OCI-LY3 (cell line): ENCODE measurements at regions not wholly inside any gene's neighbourhood (a gene's known extent, or its start where the extent isn't known, plus 50 kb on each side); places are given as distances from the start of the nearest gene placed in this dataset.

ENCODE experiments used
- EZH2phosphoT487 ChIP-seq: fragments of 200-600 bp; shearing (Covaris generic); IDR thresholded peaks from 2 replicates; pipeline ENCODE4 v1.6.1; 2018; ENCODE audit warnings: antibody characterized with exemption, mixed run types, low read depth
- TF ChIP-seq, protein P1 (sequence below): fragments of 200-600, 300-600 bp; sonication (generic); IDR thresholded peaks from 2 replicates; pipeline ENCODE4 v1.5.1; 2014; ENCODE audit warnings: antibody characterized with exemption, low read length, low read depth

GRCh38 chr5:110031402-110032140, 341.8 kb downstream of the MAN2A1 start:
- TF ChIP-seq, protein P1, sequence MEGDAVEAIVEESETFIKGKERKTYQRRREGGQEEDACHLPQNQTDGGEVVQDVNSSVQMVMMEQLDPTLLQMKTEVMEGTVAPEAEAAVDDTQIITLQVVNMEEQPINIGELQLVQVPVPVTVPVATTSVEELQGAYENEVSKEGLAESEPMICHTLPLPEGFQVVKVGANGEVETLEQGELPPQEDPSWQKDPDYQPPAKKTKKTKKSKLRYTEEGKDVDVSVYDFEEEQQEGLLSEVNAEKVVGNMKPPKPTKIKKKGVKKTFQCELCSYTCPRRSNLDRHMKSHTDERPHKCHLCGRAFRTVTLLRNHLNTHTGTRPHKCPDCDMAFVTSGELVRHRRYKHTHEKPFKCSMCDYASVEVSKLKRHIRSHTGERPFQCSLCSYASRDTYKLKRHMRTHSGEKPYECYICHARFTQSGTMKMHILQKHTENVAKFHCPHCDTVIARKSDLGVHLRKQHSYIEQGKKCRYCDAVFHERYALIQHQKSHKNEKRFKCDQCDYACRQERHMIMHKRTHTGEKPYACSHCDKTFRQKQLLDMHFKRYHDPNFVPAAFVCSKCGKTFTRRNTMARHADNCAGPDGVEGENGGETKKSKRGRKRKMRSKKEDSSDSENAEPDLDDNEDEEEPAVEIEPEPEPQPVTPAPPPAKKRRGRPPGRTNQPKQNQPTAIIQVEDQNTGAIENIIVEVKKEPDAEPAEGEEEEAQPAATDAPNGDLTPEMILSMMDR = no peak
- TF ChIP-seq EZH2phosphoT487 = no peak
